Pancreas (tissue), 10 donors: ENCODE measurements at regions not wholly inside any gene's neighbourhood (a gene's known extent, or its start where the extent isn't known, plus 50 kb on each side); places are given as distances from the start of the nearest gene placed in this dataset.

ENCODE experiments used
- ATAC-seq, 4 donors: fragments of 200-7000 bp; cut with Tn5 transposase; one replicate each; pipeline versions ENCODE4 v1.8.0 to v1.9.1; 2020; ENCODE audit warnings: mild to moderate bottlenecking in 4 of 4, moderate library complexity in 4 of 4
- DNase-seq, 6 donors: peaks; one replicate each; pipeline ENCODE4 v3.0.0-alpha.2; 2020
- FAIRE-seq: peaks from 2 replicates; lab custom pipeline; 2012; peaks lifted over from hg19 to GRCh38; lab: Jason Lieb, UNC
- H3K27ac ChIP-seq, 4 donors: fragments of 200-600 bp; sonication (generic); 1 replicate in 3 of 4; 2 replicates in 1 of 4; pipeline versions ENCODE4 v1.5.0 to v1.8.0; 2020
- H3K27me3 ChIP-seq, 4 donors: fragments of 200-600 bp; one replicate each; pipeline ENCODE4 v1.8.0; 2021
- H3K36me3 ChIP-seq, 3 donors: fragments of 200-600 bp; sonication (generic) in 1 of 3; one replicate each; pipeline versions ENCODE4 v1.5.0 to v1.8.0; 2020 to 2021
- H3K4me1 ChIP-seq, 3 donors: fragments of 200-600 bp; one replicate each; pipeline ENCODE4 v1.8.0; 2021
- H3K4me3 ChIP-seq, 4 donors: fragments of 200-600 bp; sonication (generic) in 2 of 4; one replicate each; pipeline versions ENCODE4 v1.5.0 to v1.8.0; 2020 to 2021
- H3K9me3 ChIP-seq, 4 donors: fragments of 200-600 bp; one replicate each; pipeline ENCODE4 v1.8.0; 2021
- CTCF ChIP-seq, 4 donors: fragments of 200-600 bp; sonication (generic) in 3 of 4; IDR thresholded peaks; one replicate each; pipeline versions ENCODE4 v1.5.0 to v1.8.0; 2021; ENCODE audit warnings: antibody characterized with exemption in 4 of 4
- WGBS, 2 donors: extraction: QIAGEN DNeasy Blood & Tissue Kit; methylation state at CpG; one replicate each; pipeline ENCODE4 v1.1.7; 2013; 5-methylcytosine and 5-hydroxymethylcytosine counted together
- intact Hi-C, 3 donors: fragments of 100-400 bp; cut with DNase I; formaldehyde crosslinking; loops; one replicate each; pipeline versions ENCODE4 v1.11.1 to v1.14.2; 2022
- donor health status: healthy with polysubstance abuse.
- donor health status: DM: no; HTN: no; CAD: no; lungs with moderate emphysema.
- donor health status: DM: no; HTN: no; CAD: no.
- donor health status: control.
- donor health status: control.
- donor health status: Bipolar disorder and iron deficiency.
- donor health status: DM: yes; HTN: yes; CAD: no.
- donor health status: DM: no; HTN: no; CAD: no.
- donor health status: DM: no; HTN: no; CAD: no.
- donor health status: DM: yes; HTN: yes; CAD: no.

- WGBS, 2 donors = 18 to 19% methylated on average over 1 of the region's 1 CpG
- H3K36me3 ChIP-seq = no peaks in the 10 kb centered on the region
- no peaks in the 10 kb centered on the region for H3K4me1 ChIP-seq
- H3K4me3 ChIP-seq = no peak overlapping the region
- FAIRE-seq (no peak), ATAC-seq (no peak), DNase-seq (no peak)
- no peaks in the 10 kb centered on the region for H3K9me3 ChIP-seq
- TF ChIP-seq CTCF (IDR thresholded peaks at IDR 0.05) = no peak
- no peak overlapping the region for H3K27ac ChIP-seq
- intact Hi-C loops = no loop called here
- H3K27me3 ChIP-seq = no peaks in the 10 kb centered on the region
These were observed 439.2 kb upstream of the ACVR2A start for GRCh38 chr2:147405651-147406050.

- Histone ChIP-seq H3K36me3 (no peaks in the 10 kb centered on the region), H3K9me3 (no peaks in the 10 kb centered on the region), H3K4me1 (no peaks in the 10 kb centered on the region), H3K27ac (no peak overlapping the region), H3K27me3 (no peaks in the 10 kb centered on the region), H3K4me3 (no peak overlapping the region)
- ATAC-seq = no peak
- no peak for DNase-seq
- intact Hi-C loops = no loop called here
- FAIRE-seq = no peak
- WGBS, 2 donors = 64 to 71% methylated on average over 2 of the region's 2 CpGs
- TF ChIP-seq CTCF (IDR thresholded peaks at IDR 0.05) = no peak
These were observed 445.8 kb upstream of the ACVR2A start for GRCh38 chr2:147398996-147399395.

- no peak for FAIRE-seq
- WGBS, 2 donors = 77 to 88% methylated on average over 2 of the region's 2 CpGs
These were observed 446.5 kb upstream of the ACVR2A start for GRCh38 chr2:147398301-147398700.

GRCh38 chr2:147396890-147397289 lies 447.9 kb upstream of the ACVR2A start:
- Histone ChIP-seq H3K27me3 (no peaks in the 10 kb centered on the region), H3K9me3 (no peaks in the 10 kb centered on the region), H3K36me3 (no peaks in the 10 kb centered on the region), H3K27ac (no peak overlapping the region), H3K4me3 (no peak overlapping the region), H3K4me1 (no peaks in the 10 kb centered on the region)
- 95 to 99% methylated on average over 3 of the region's 3 CpGs for WGBS, 2 donors
- DNase-seq (no peak), ATAC-seq (no peak), FAIRE-seq (no peak)
- intact Hi-C loops = no loop called here
- TF ChIP-seq CTCF (IDR thresholded peaks at IDR 0.05) = no peak

More at GRCh38 chr2:147398301-147398700, 446.5 kb upstream of the ACVR2A start:
- Histone ChIP-seq H3K4me3 (no peak overlapping the region), H3K9me3 (no peaks in the 10 kb centered on the region), H3K27me3 (no peaks in the 10 kb centered on the region), H3K36me3 (no peaks in the 10 kb centered on the region), H3K4me1 (no peaks in the 10 kb centered on the region), H3K27ac (no peak overlapping the region)
- ATAC-seq = no peak
- TF ChIP-seq CTCF (IDR thresholded peaks at IDR 0.05) = no peak
- intact Hi-C loops = no loop called here
- DNase-seq = no peak

GRCh38 chr2:147394179-147394790 lies 450.5 kb upstream of the ACVR2A start:
- TF ChIP-seq CTCF (IDR thresholded peaks at IDR 0.05) = no peak
- no peaks in the 10 kb centered on the region for H3K9me3 ChIP-seq
- no peak for DNase-seq
- no peak for ATAC-seq
- H3K27me3 ChIP-seq = no peaks in the 10 kb centered on the region
- H3K36me3 ChIP-seq = no peaks in the 10 kb centered on the region
- no peak for FAIRE-seq
- intact Hi-C loops = no loop called here
- H3K27ac ChIP-seq = no peak overlapping the region
- no peaks in the 10 kb centered on the region for H3K4me1 ChIP-seq
- no peak overlapping the region for H3K4me3 ChIP-seq
